ENCODE measurements at regions not wholly inside any gene's neighbourhood (a gene's known extent, or its start where the extent isn't known, plus 50 kb on each side); places are given as distances from the start of the nearest gene placed in this dataset.
"Not testable (repeated sequence)": the region's sequence is repeated elsewhere in the genome, so short reads cannot be mapped to it uniquely, and the experiment has no call there.

GRCh38 chr16:29217104-29217751, 189.3 kb downstream of the NPIPB11 start:
- H3K9me3 ChIP-seq; intact Hi-C loops (cut with DNase I, micrococcal nuclease); ATAC-seq; H3K36me3 ChIP-seq (ENCODE audit: low read depth); H3K4me1 ChIP-seq (ENCODE audit: low read depth); DNase-seq; H3K4me3 ChIP-seq: not testable (repeated sequence)

GRCh38 chr16:29213770-29214169, 192.7 kb downstream of the NPIPB11 start:
- intact Hi-C loops (cut with DNase I, micrococcal nuclease); H3K9me3 ChIP-seq; DNase-seq; H3K4me1 ChIP-seq (ENCODE audit: low read depth); ATAC-seq; H3K4me3 ChIP-seq; H3K36me3 ChIP-seq (ENCODE audit: low read depth): not testable (repeated sequence)

GRCh38 chr16:29213251-29213650, 193.3 kb downstream of the NPIPB11 start:
- intact Hi-C loops (cut with DNase I, micrococcal nuclease); ATAC-seq; H3K4me1 ChIP-seq (ENCODE audit: low read depth); DNase-seq; H3K36me3 ChIP-seq (ENCODE audit: low read depth); H3K4me3 ChIP-seq; H3K9me3 ChIP-seq: not testable (repeated sequence)

- H3K4me1 ChIP-seq (ENCODE audit: low read depth); H3K9me3 ChIP-seq; DNase-seq; H3K4me3 ChIP-seq; intact Hi-C loops (cut with DNase I, micrococcal nuclease); H3K36me3 ChIP-seq (ENCODE audit: low read depth); ATAC-seq: not testable (repeated sequence)
Measured at GRCh38 chr16:29212084-29213027, 194.2 kb downstream of the NPIPB11 start.

- H3K9me3 ChIP-seq; H3K36me3 ChIP-seq (ENCODE audit: low read depth); H3K4me1 ChIP-seq (ENCODE audit: low read depth); ATAC-seq; DNase-seq; intact Hi-C loops (cut with DNase I, micrococcal nuclease); H3K4me3 ChIP-seq: not testable (repeated sequence)
Measured at GRCh38 chr16:29211456-29211855, 195.1 kb downstream of the NPIPB11 start.

- H3K36me3 ChIP-seq (ENCODE audit: low read depth); DNase-seq; H3K9me3 ChIP-seq; ATAC-seq; H3K4me3 ChIP-seq; H3K4me1 ChIP-seq (ENCODE audit: low read depth); intact Hi-C loops (cut with DNase I, micrococcal nuclease): not testable (repeated sequence)
Measured at GRCh38 chr16:29210299-29211150, 196.0 kb downstream of the NPIPB11 start.

GRCh38 chr16:29206120-29206519, 200.4 kb downstream of the NPIPB11 start:
- intact Hi-C loops (cut with DNase I, micrococcal nuclease); H3K36me3 ChIP-seq (ENCODE audit: low read depth); ATAC-seq; H3K4me3 ChIP-seq; DNase-seq; H3K4me1 ChIP-seq (ENCODE audit: low read depth); H3K9me3 ChIP-seq: not testable (repeated sequence)

GRCh38 chr16:29205151-29205550, 201.4 kb downstream of the NPIPB11 start:
- H3K4me1 ChIP-seq (ENCODE audit: low read depth); ATAC-seq; DNase-seq; H3K36me3 ChIP-seq (ENCODE audit: low read depth); intact Hi-C loops (cut with DNase I, micrococcal nuclease); H3K9me3 ChIP-seq; H3K4me3 ChIP-seq: not testable (repeated sequence)

- ATAC-seq (no peak), DNase-seq (no peak)
- intact Hi-C loops (cut with DNase I, micrococcal nuclease), result no loop called here
- Histone ChIP-seq H3K9me3 (no peaks in the 10 kb centered on the region), H3K36me3 (ENCODE audit: low read depth) (no peaks in the 10 kb centered on the region), H3K4me3 (no peak overlapping the region), H3K4me1 (ENCODE audit: low read depth) (no peaks in the 10 kb centered on the region)
- TF ChIP-seq CTCF (IDR thresholded peaks at IDR 0.05), result no peak
Measured at GRCh38 chr16:29204806-29205135, 201.7 kb downstream of the NPIPB11 start.

- ATAC-seq; H3K4me3 ChIP-seq; H3K9me3 ChIP-seq; DNase-seq; H3K4me1 ChIP-seq (ENCODE audit: low read depth); H3K36me3 ChIP-seq (ENCODE audit: low read depth); intact Hi-C loops (cut with DNase I, micrococcal nuclease): not testable (repeated sequence)
Measured at GRCh38 chr16:29203933-29204805, 202.3 kb downstream of the NPIPB11 start.

GRCh38 chr16:29203046-29203932, 203.2 kb downstream of the NPIPB11 start:
- H3K4me1 ChIP-seq (ENCODE audit: low read depth); H3K9me3 ChIP-seq; H3K4me3 ChIP-seq; ATAC-seq; intact Hi-C loops (cut with DNase I, micrococcal nuclease); DNase-seq; H3K36me3 ChIP-seq (ENCODE audit: low read depth): not testable (repeated sequence)

Measured in mucosa of descending colon (tissue), 3 donors.